GM12872 (cell line): ENCODE measurements at regions not wholly inside any gene's neighbourhood (a gene's known extent, or its start where the extent isn't known, plus 50 kb on each side); places are given as distances from the start of the nearest gene placed in this dataset.

Experiments used
- CTCF ChIP-seq: IDR thresholded peaks from 3 replicates; pipeline ENCODE4 v1.5.1; 2011; ENCODE audit warnings: low read depth, mild to moderate bottlenecking, low read length, moderate library complexity; ENCODE audit not compliant: insufficient read depth

- no peak for TF ChIP-seq CTCF
These were observed 72.4 kb upstream of the IFNAR2 start for GRCh38 chr21:33157303-33157702.

DNA sequence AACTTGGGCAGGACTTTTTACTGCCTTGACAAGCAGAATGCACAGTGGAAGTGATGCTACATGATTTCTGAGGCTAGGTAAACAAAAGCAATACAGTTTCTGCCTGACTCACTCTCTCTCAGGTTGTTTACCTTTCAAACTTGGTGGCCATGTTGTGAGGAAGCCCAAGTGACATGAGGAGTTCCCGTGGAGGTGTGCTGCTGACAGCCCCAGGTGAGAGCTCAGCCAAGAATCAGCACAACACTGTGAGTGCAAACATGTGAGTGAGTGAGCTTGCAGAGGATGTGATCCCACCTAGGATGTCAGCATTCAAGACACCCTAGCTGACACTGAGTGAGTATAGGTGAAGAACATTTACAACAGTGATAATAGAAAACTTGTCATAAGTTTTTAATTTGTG is 71.1 kb upstream of the IFNAR2 start:
- no peak for TF ChIP-seq CTCF

GRCh38 chr21:33162436-33162951 is 67.2 kb upstream of the IFNAR2 start:
- TF ChIP-seq CTCF, result no peak

DNA sequence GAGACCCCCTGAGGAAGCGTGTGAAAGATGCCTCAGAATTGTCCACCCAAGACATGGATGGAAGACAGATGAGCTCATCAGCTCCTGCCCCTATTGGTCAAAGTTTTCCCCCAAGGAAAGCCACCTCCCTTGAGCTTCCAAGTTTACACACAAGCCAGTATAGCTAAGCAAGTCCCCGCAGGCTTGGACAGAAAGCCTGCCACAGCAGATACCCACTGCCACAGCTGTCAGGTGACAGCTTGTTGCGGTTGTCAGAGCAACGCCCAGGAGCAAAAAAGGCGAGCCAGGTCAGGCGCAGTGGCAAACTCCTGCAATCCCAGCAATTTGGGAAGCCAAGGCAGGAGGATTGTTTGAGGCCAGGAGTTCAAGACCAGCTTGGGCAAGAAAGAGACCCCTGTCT is 60.9 kb upstream of the IFNAR2 start:
- TF ChIP-seq CTCF, result no peak

DNA sequence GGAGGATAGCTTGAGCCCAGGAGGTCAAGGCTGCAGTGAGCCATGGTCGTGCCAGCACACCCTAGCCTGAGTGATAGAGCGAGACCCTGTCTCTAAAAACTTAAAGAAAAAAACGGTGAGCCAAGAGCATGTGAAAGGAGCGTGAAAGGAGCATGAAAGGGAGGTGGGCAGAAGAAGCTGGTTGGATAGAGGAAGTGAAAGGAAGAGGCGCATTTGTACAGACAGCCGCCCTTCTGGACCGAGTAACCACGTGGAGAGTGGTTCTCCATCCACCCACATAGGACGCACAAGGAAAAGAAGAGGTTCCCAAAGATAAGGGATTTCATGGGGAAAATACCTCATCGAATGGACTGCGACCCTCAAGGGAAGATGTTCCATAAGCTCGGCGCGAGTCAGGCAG is 60.4 kb upstream of the IFNAR2 start:
- no peak for TF ChIP-seq CTCF

DNA sequence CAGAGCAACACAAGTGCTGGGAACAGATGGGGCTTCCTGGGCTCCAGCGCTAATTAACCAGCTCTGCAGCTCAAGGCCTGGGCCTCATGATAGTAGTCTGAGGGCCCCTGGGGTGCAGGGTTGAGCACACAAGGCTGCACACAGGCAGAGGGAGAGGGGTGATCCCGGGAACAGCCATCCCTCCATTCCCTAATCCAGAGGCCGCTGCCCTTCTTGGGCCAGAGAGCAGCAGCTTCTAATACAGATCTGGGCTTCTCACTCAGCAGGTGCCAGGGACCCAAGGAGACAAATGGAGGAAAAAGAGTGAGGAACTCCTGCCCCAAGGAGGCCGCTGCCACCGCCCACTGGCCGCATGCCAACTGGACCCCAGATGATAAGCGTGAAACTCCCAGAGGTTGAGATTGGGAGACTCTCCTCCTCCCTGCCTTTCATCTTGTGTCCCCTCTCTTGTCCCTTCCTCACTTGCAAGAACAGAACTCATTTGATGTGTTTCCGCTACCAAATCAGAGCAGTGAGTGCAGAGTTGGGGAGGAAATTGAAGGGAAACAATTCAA is 58.0 kb upstream of the IFNAR2 start:
- no peak for TF ChIP-seq CTCF

- no peak for TF ChIP-seq CTCF
These were observed 55.0 kb upstream of the IFNAR2 start for GRCh38 chr21:33174756-33175155.
